Pancreas (tissue), 10 donors: ENCODE measurements at regions not wholly inside any gene's neighbourhood (a gene's known extent, or its start where the extent isn't known, plus 50 kb on each side); places are given as distances from the start of the nearest gene placed in this dataset.

Source experiments
- ATAC-seq, 4 donors: fragments of 200-7000 bp; cut with Tn5 transposase; one replicate each; pipeline versions ENCODE4 v1.8.0 to v1.9.1; 2020; ENCODE audit warnings: mild to moderate bottlenecking in 4 of 4, moderate library complexity in 4 of 4
- DNase-seq, 6 donors: peaks; one replicate each; pipeline ENCODE4 v3.0.0-alpha.2; 2020
- FAIRE-seq: peaks from 2 replicates; lab custom pipeline; 2012; peaks lifted over from hg19 to GRCh38; lab: Jason Lieb, UNC
- H3K27ac ChIP-seq, 4 donors: fragments of 200-600 bp; sonication (generic); 1 replicate in 3 of 4; 2 replicates in 1 of 4; pipeline versions ENCODE4 v1.5.0 to v1.8.0; 2020
- H3K27me3 ChIP-seq, 4 donors: fragments of 200-600 bp; one replicate each; pipeline ENCODE4 v1.8.0; 2021
- H3K36me3 ChIP-seq, 3 donors: fragments of 200-600 bp; sonication (generic) in 1 of 3; one replicate each; pipeline versions ENCODE4 v1.5.0 to v1.8.0; 2020 to 2021
- H3K4me1 ChIP-seq, 3 donors: fragments of 200-600 bp; one replicate each; pipeline ENCODE4 v1.8.0; 2021
- H3K4me3 ChIP-seq, 4 donors: fragments of 200-600 bp; sonication (generic) in 2 of 4; one replicate each; pipeline versions ENCODE4 v1.5.0 to v1.8.0; 2020 to 2021
- H3K9me3 ChIP-seq, 4 donors: fragments of 200-600 bp; one replicate each; pipeline ENCODE4 v1.8.0; 2021
- WGBS, 2 donors: extraction: QIAGEN DNeasy Blood & Tissue Kit; methylation state at CpG; one replicate each; pipeline ENCODE4 v1.1.7; 2013; 5-methylcytosine and 5-hydroxymethylcytosine counted together
- intact Hi-C, 3 donors: fragments of 100-400 bp; cut with DNase I; formaldehyde crosslinking; loops; one replicate each; pipeline versions ENCODE4 v1.11.1 to v1.14.2; 2022
- TF ChIP-seq, protein P1 (sequence below), 4 donors: fragments of 200-600 bp; sonication (generic) in 3 of 4; IDR thresholded peaks; one replicate each; pipeline versions ENCODE4 v1.5.0 to v1.8.0; 2021; ENCODE audit warnings: antibody characterized with exemption in 4 of 4
- donor health status: healthy with polysubstance abuse.
- donor health status: DM: no; HTN: no; CAD: no; lungs with moderate emphysema.
- donor health status: DM: no; HTN: no; CAD: no.
- donor health status: control.
- donor health status: control.
- donor health status: Bipolar disorder and iron deficiency.
- donor health status: DM: yes; HTN: yes; CAD: no.
- donor health status: DM: no; HTN: no; CAD: no.
- donor health status: DM: no; HTN: no; CAD: no.
- donor health status: DM: yes; HTN: yes; CAD: no.

DNA sequence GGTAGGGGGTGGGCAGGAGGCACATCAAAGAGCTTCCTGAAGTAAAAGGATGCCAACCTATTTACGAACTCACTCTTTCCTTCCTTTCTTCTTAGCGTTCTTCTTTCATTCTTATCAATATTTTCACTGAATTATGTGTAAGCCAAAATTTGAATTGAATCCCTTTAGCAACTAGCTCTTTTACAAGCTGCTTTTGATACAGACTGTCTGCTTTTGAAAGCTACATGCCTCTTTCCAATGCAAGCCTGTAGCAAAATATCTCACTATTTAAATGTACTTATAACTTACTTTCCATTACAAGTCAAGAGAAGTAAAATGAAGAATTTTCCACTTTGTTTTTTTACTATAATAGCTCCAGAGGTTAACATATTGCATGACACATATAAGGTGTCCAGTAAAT is 186.6 kb downstream of the NXPE2 start:
- 51 to 74% methylated on average over 2 of the region's 2 CpGs for WGBS, 2 donors
- H3K36me3 ChIP-seq = no peaks in the 10 kb centered on the region
- FAIRE-seq (no peak), DNase-seq (no peak), ATAC-seq (no peak)
- TF ChIP-seq, protein P1, sequence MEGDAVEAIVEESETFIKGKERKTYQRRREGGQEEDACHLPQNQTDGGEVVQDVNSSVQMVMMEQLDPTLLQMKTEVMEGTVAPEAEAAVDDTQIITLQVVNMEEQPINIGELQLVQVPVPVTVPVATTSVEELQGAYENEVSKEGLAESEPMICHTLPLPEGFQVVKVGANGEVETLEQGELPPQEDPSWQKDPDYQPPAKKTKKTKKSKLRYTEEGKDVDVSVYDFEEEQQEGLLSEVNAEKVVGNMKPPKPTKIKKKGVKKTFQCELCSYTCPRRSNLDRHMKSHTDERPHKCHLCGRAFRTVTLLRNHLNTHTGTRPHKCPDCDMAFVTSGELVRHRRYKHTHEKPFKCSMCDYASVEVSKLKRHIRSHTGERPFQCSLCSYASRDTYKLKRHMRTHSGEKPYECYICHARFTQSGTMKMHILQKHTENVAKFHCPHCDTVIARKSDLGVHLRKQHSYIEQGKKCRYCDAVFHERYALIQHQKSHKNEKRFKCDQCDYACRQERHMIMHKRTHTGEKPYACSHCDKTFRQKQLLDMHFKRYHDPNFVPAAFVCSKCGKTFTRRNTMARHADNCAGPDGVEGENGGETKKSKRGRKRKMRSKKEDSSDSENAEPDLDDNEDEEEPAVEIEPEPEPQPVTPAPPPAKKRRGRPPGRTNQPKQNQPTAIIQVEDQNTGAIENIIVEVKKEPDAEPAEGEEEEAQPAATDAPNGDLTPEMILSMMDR (IDR thresholded peaks at IDR 0.05) = no peak
- no peak overlapping the region for H3K4me3 ChIP-seq
- H3K4me1 ChIP-seq = no peaks in the 10 kb centered on the region
- H3K27me3 ChIP-seq = no peaks in the 10 kb centered on the region
- no peak overlapping the region for H3K27ac ChIP-seq
- intact Hi-C loops = no loop called here
- no peaks in the 10 kb centered on the region for H3K9me3 ChIP-seq

DNA sequence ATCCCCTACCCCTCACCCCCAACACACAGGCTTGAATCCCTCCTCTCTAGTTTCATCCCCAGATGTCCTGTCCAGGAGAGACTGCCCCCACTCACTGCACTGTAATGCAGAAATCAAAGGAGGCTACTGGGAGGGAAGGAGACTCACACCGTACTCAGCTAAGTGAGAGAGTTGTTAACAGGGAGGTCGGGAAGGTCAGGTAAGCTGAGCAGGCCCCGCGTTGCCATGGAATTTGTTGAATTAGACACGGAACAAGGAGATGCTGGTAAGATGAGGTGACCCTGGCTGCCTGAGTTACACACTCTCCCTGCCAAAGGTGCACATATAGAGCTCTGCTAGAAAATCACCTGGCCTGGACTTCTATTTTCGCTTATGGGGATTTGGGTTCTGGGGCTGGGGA is 197.9 kb downstream of the NXPE2 start:
- 45 to 51% methylated on average over 6 of the region's 6 CpGs for WGBS, 2 donors
- FAIRE-seq = no peak
- no peak for ATAC-seq
- TF ChIP-seq, protein P1 (IDR thresholded peaks at IDR 0.05) = no peak
- Histone ChIP-seq H3K27me3 (no peaks in the 10 kb centered on the region), H3K27ac (no peak overlapping the region), H3K4me3 (no peak overlapping the region), H3K4me1 (no peaks in the 10 kb centered on the region), H3K9me3 (no peaks in the 10 kb centered on the region), H3K36me3 (no peaks in the 10 kb centered on the region)
- intact Hi-C loops = no loop called here
- no peak for DNase-seq

DNA sequence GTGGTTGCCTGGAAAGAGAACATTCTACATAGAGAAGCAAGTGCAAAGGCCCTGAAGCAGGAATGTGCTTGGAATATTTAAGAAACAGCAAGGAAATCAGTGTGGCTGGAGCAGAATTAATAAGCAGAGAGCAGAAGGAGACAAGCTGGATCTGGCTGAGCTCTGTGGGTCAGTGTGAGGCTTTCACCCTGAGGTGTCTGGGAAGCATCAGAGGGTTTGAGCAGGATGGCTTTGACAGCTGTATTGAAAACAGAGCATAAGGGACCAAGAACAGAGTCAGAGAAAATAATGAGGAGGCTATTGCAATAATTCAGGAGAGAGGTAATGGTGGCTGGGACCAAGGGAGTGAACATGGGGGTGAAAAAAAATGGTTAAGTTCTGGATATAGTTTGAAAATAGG is 199.6 kb downstream of the NXPE2 start:
- no peak for FAIRE-seq
- TF ChIP-seq, protein P1 (IDR thresholded peaks at IDR 0.05) = no peak
- no peak overlapping the region for H3K27ac ChIP-seq
- H3K4me3 ChIP-seq = no peak overlapping the region
- H3K9me3 ChIP-seq = no peaks in the 10 kb centered on the region
- no peaks in the 10 kb centered on the region for H3K4me1 ChIP-seq
- H3K36me3 ChIP-seq = no peaks in the 10 kb centered on the region
- no peak for ATAC-seq
- intact Hi-C loops = no loop called here
- H3K27me3 ChIP-seq = no peaks in the 10 kb centered on the region
- DNase-seq = no peak

DNA sequence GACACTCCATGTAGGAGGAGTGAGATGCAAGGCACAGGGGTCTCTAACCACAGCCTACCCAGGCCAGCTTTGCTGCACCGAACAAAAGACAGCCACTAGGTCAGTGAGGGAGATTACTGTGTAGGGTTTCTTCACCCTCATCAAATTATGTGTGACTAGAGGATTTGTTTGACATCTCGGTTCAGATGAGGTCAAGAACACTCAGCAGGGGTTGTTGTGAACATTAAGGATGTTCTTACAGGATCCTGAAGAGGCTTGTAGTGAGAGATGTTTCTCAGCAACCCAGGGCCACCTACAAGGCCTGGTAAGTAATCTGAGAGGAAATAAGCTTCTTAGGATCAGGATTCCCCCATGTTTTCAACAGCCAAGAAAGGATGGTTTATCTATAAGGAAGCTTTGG is 202.1 kb downstream of the NXPE2 start:
- no peak for ATAC-seq
- H3K27ac ChIP-seq = no peak overlapping the region
- FAIRE-seq = no peak
- TF ChIP-seq, protein P1 (IDR thresholded peaks at IDR 0.05) = no peak
- no peaks in the 10 kb centered on the region for H3K27me3 ChIP-seq
- no peaks in the 10 kb centered on the region for H3K36me3 ChIP-seq
- intact Hi-C loops = no loop called here
- DNase-seq = no peak
- H3K4me3 ChIP-seq = no peak overlapping the region
- H3K4me1 ChIP-seq = no peaks in the 10 kb centered on the region
- H3K9me3 ChIP-seq = no peaks in the 10 kb centered on the region
- WGBS, 2 donors = 45 to 53% methylated on average over 2 of the region's 2 CpGs

DNA sequence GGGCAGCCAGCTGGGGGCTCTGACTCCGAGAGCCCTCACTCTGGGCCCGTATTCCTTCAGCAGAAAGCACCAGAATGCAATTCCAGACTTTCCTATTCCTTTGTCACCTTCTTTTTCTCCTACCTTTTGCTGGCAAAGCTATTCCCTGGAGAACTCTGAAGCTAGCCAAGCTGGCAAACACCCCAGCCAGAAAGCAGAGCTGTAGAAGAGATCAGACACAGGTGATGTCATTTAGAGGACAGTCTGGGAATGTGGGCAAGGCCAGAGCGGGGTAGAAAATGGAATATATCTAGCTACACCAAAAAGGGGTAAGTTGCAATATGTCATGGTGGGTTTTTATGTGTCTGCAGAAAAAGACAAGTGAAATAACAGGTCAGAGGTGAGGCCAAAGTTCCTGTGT is 205.1 kb downstream of the NXPE2 start:
- Histone ChIP-seq H3K27me3 (peaks cover 0 to 4% (median 0%) of the 10 kb centered on the region in 4 donors), H3K27ac (no peak overlapping the region), H3K36me3 (no peaks in the 10 kb centered on the region), H3K4me3 (no peak overlapping the region), H3K9me3 (no peaks in the 10 kb centered on the region), H3K4me1 (no peaks in the 10 kb centered on the region)
- 77 to 83% methylated on average over 3 of the region's 3 CpGs for WGBS, 2 donors
- intact Hi-C loops = no loop called here
- ATAC-seq (no peak), DNase-seq (no peak), FAIRE-seq (no peak)
- TF ChIP-seq, protein P1 (IDR thresholded peaks at IDR 0.05) = no peak
